Body of pancreas (tissue), 4 donors: ENCODE measurements at regions not wholly inside any gene's neighbourhood (a gene's known extent, or its start where the extent isn't known, plus 50 kb on each side); places are given as distances from the start of the nearest gene placed in this dataset.

Source experiments
- ATAC-seq: fragments of 150-250 bp; one replicate; pipeline ENCODE4 v1.9.1; 2016
- DNase-seq, 4 donors: peaks; one replicate each; pipeline ENCODE4 v3.0.0-alpha.2; 2019
- H3K27ac ChIP-seq, 4 donors: fragments of 200-600 bp; sonication (generic); 1 replicate in 3 of 4; 2 replicates in 1 of 4; pipeline versions ENCODE4 v1.5.1 to v1.6.1; 2016 to 2019; ENCODE audit warnings: mild to moderate bottlenecking in 1 of 4, mixed read lengths in 1 of 4, moderate library complexity in 1 of 4
- H3K27me3 ChIP-seq, 2 donors: fragments of 200-600 bp; sonication (generic); one replicate each; pipeline ENCODE4 v1.6.0; 2016; ENCODE audit warnings: mild to moderate bottlenecking in 1 of 2
- H3K36me3 ChIP-seq, 2 donors: fragments of 200-600 bp; sonication (generic); replicated peaks in 1 of 2; 2 replicates each; pipeline ENCODE4 v1.5.1; 2016; ENCODE audit warnings: low read depth in 2 of 2; ENCODE audit not compliant: insufficient read depth in 1 of 2
- H3K4me1 ChIP-seq: fragments of 200-600 bp; sonication (generic); one replicate; pipeline ENCODE4 v1.6.0; 2016
- H3K4me3 ChIP-seq, 2 donors: fragments of 200-600 bp; sonication (generic); 1 replicate in 1 of 2; 2 replicates in 1 of 2; pipeline ENCODE4 v1.5.1; 2016 to 2019
- H3K9me3 ChIP-seq, 3 donors: fragments of 200-600 bp; sonication (generic); 1 replicate in 2 of 3; 2 replicates in 1 of 3; pipeline ENCODE4 v1.5.1; 2016
- POLR2A ChIP-seq, 3 donors: fragments of 450-650 bp; IDR thresholded peaks; one replicate each; pipeline ENCODE4 v1.6.1; 2016; ENCODE audit warnings: antibody characterized with exemption in 3 of 3, mild to moderate bottlenecking in 2 of 3
- WGBS, 2 donors: methylation state at CpG; one replicate each; pipeline ENCODE4 v1.1.5; 2017; 5-methylcytosine and 5-hydroxymethylcytosine counted together
- intact Hi-C: fragments of 100-400 bp; cut with DNase I; formaldehyde crosslinking; loops from one replicate; pipeline ENCODE4 v1.15.1; 2023
- TF ChIP-seq, protein P1 (sequence below), 7 experiments: fragments of 450-650 bp in 4 of 7; fragments of 200-600 bp in 3 of 7; sonication (generic) in 3 of 7; IDR thresholded peaks; one replicate each; pipeline ENCODE4 v1.5.1; 2016 to 2019; ENCODE audit warnings: antibody characterized with exemption in 7 of 7

DNA sequence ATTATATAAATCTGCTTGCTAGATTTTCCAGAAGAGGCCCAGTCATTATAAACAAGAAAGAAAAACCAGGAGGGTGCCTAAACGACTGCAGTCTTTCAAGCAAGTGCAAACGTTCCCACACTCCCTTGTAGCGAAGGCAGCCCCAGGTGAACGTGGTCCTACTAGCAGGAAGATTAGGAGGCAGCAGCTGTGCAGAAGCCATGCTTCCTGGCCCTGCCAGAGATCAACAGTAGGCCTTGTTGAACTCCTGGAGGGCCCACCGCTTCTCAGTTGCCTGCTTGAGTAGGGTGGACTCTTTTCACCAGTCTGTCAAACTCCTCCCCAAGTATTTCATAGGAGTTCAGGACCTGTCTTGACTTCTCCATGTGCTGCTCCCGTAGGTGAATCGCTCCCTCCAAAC is 163.0 kb upstream of the GORAB start:
- intact Hi-C loops = no loop called here
- ATAC-seq = no peak
- Histone ChIP-seq H3K27ac (no peak overlapping the region), H3K4me3 (no peak overlapping the region), H3K4me1 (no peaks in the 10 kb centered on the region), H3K9me3 (no peaks in the 10 kb centered on the region), H3K36me3 (no peaks in the 10 kb centered on the region), H3K27me3 (no peaks in the 10 kb centered on the region)
- 46 to 59% methylated on average over 7 of the region's 7 CpGs for WGBS, 2 donors
- TF ChIP-seq, protein P1, sequence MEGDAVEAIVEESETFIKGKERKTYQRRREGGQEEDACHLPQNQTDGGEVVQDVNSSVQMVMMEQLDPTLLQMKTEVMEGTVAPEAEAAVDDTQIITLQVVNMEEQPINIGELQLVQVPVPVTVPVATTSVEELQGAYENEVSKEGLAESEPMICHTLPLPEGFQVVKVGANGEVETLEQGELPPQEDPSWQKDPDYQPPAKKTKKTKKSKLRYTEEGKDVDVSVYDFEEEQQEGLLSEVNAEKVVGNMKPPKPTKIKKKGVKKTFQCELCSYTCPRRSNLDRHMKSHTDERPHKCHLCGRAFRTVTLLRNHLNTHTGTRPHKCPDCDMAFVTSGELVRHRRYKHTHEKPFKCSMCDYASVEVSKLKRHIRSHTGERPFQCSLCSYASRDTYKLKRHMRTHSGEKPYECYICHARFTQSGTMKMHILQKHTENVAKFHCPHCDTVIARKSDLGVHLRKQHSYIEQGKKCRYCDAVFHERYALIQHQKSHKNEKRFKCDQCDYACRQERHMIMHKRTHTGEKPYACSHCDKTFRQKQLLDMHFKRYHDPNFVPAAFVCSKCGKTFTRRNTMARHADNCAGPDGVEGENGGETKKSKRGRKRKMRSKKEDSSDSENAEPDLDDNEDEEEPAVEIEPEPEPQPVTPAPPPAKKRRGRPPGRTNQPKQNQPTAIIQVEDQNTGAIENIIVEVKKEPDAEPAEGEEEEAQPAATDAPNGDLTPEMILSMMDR (IDR thresholded peaks at IDR 0.05) = no peak
- TF ChIP-seq POLR2A (IDR thresholded peaks at IDR 0.05) = no peak
- no peak for DNase-seq

GRCh38 chr1:170369417-170369816 is 162.5 kb upstream of the GORAB start:
- H3K9me3 ChIP-seq = no peaks in the 10 kb centered on the region
- intact Hi-C loops = no loop called here
- no peak overlapping the region for H3K4me3 ChIP-seq
- no peaks in the 10 kb centered on the region for H3K36me3 ChIP-seq
- H3K27ac ChIP-seq = no peak overlapping the region
- H3K27me3 ChIP-seq = no peaks in the 10 kb centered on the region
- ATAC-seq = no peak
- no peak for DNase-seq
- H3K4me1 ChIP-seq = no peaks in the 10 kb centered on the region
- TF ChIP-seq, protein P1 (IDR thresholded peaks at IDR 0.05) = no peak
- TF ChIP-seq POLR2A (IDR thresholded peaks at IDR 0.05) = no peak
- 80 to 84% methylated on average over 4 of the region's 4 CpGs for WGBS, 2 donors

GRCh38 chr1:170370087-170370486 is 161.9 kb upstream of the GORAB start:
- TF ChIP-seq POLR2A (IDR thresholded peaks at IDR 0.05) = no peak
- TF ChIP-seq, protein P1 (IDR thresholded peaks at IDR 0.05) = no peak
- WGBS, 2 donors = 82 to 85% methylated on average over 9 of the region's 9 CpGs
- H3K27ac ChIP-seq = no peak overlapping the region
- intact Hi-C loops = no loop called here
- no peak overlapping the region for H3K4me3 ChIP-seq
- no peaks in the 10 kb centered on the region for H3K36me3 ChIP-seq
- H3K9me3 ChIP-seq = no peaks in the 10 kb centered on the region
- no peak for ATAC-seq
- no peaks in the 10 kb centered on the region for H3K27me3 ChIP-seq
- no peaks in the 10 kb centered on the region for H3K4me1 ChIP-seq
- DNase-seq = no peak

- Histone ChIP-seq H3K4me1 (no peaks in the 10 kb centered on the region), H3K27ac (no peak overlapping the region), H3K4me3 (no peak overlapping the region), H3K9me3 (no peaks in the 10 kb centered on the region), H3K27me3 (no peaks in the 10 kb centered on the region), H3K36me3 (no peaks in the 10 kb centered on the region)
- ATAC-seq = no peak
- intact Hi-C loops = no loop called here
- TF ChIP-seq POLR2A (IDR thresholded peaks at IDR 0.05) = no peak
- TF ChIP-seq, protein P1 (IDR thresholded peaks at IDR 0.05) = no peak
- WGBS, 2 donors = 65 to 69% methylated on average over 3 of the region's 3 CpGs
- no peak for DNase-seq
Observed at GRCh38 chr1:170375082-170375723, 156.8 kb upstream of the GORAB start.

DNA sequence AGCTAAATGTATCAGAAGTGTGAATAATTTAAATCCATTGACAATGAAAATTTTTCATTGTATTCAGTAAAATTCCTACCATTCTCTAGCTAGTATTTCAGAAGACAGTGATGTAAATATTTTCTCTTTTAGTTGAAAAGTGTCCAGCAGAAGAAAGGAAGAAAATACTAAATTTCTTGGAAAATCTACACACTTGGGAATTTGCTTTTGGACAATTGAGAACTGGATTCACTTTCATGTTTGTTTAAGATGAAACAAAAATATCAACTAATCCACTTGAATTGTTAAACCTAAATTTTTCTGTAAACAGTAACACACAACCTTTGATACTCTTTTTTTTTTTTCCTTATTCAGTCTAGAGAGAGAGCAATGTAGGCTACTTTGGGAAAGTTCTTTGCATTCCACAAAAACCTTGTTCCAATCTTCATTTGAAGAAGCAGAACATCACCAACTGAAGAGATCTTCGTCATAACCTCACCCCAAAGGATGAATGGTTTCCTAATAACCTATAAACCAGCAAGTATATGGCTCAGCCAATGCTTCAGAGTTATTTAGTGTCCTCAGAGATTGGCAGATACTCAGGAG is 155.1 kb upstream of the GORAB start:
- no peak for DNase-seq
- no peaks in the 10 kb centered on the region for H3K9me3 ChIP-seq
- H3K27ac ChIP-seq = no peak overlapping the region
- no peaks in the 10 kb centered on the region for H3K36me3 ChIP-seq
- no peaks in the 10 kb centered on the region for H3K27me3 ChIP-seq
- intact Hi-C loops = no loop called here
- 0% methylated on average over 1 of the region's 1 CpG for WGBS, 2 donors
- ATAC-seq = no peak
- H3K4me3 ChIP-seq = no peak overlapping the region
- TF ChIP-seq, protein P1 (IDR thresholded peaks at IDR 0.05) = no peak
- no peak for TF ChIP-seq POLR2A (IDR thresholded peaks at IDR 0.05)
- H3K4me1 ChIP-seq = no peaks in the 10 kb centered on the region
